ENCODE measurements at regions not wholly inside any gene's neighbourhood (a gene's known extent, or its start where the extent isn't known, plus 50 kb on each side); places are given as distances from the start of the nearest gene placed in this dataset.

GRCh38 chr12:3357950-3358525, 133.0 kb upstream of the PRMT8 start:
- Histone ChIP-seq H3K4me1 (ENCODE audit: insufficient read depth, low read length) (no peaks in the 10 kb centered on the region), H3K36me3 (ENCODE audit: insufficient read depth, low read length) (no peaks in the 10 kb centered on the region), H3K9me3 (ENCODE audit: low read length) (no peaks in the 10 kb centered on the region), H3K4me3 (ENCODE audit: low read depth in 1 of 2, low read length in 2 of 2) (no peak overlapping the region), H3K9ac (ENCODE audit: low read length) (no peak overlapping the region), H3K27ac (ENCODE audit: low read depth, low read length) (no peak overlapping the region), H3K27me3 (ENCODE audit: control insufficient read depth in 1 of 2, insufficient read depth in 2 of 2, low read length in 2 of 2) (peaks cover 3 to 13% of the 10 kb centered on the region in 2 donors)

- Histone ChIP-seq H3K9me3 (ENCODE audit: low read length) (no peaks in the 10 kb centered on the region), H3K27me3 (ENCODE audit: control insufficient read depth in 1 of 2, insufficient read depth in 2 of 2, low read length in 2 of 2) (peaks cover 6 to 16% of the 10 kb centered on the region in 2 donors), H3K36me3 (ENCODE audit: insufficient read depth, low read length) (no peaks in the 10 kb centered on the region), H3K4me3 (ENCODE audit: low read depth in 1 of 2, low read length in 2 of 2) (no peak overlapping the region), H3K27ac (ENCODE audit: low read depth, low read length) (no peak overlapping the region), H3K4me1 (ENCODE audit: insufficient read depth, low read length) (no peaks in the 10 kb centered on the region), H3K9ac (ENCODE audit: low read length) (no peak overlapping the region)
Measured at GRCh38 chr12:3359478-3359877, 131.5 kb upstream of the PRMT8 start.

- Histone ChIP-seq H3K9ac (ENCODE audit: low read length) (no peak overlapping the region), H3K36me3 (ENCODE audit: insufficient read depth, low read length) (no peaks in the 10 kb centered on the region), H3K27ac (ENCODE audit: low read depth, low read length) (no peak overlapping the region), H3K9me3 (ENCODE audit: low read length) (no peaks in the 10 kb centered on the region), H3K4me3 (ENCODE audit: low read depth in 1 of 2, low read length in 2 of 2) (no peak overlapping the region), H3K4me1 (ENCODE audit: insufficient read depth, low read length) (no peaks in the 10 kb centered on the region), H3K27me3 (ENCODE audit: control insufficient read depth in 1 of 2, insufficient read depth in 2 of 2, low read length in 2 of 2) (peaks cover 12 to 28% of the 10 kb centered on the region in 2 donors)
Measured at GRCh38 chr12:3361146-3361545, 129.9 kb upstream of the PRMT8 start.

GRCh38 chr12:3362737-3363136, 128.3 kb upstream of the PRMT8 start:
- Histone ChIP-seq H3K36me3 (ENCODE audit: insufficient read depth, low read length) (no peaks in the 10 kb centered on the region), H3K9me3 (ENCODE audit: low read length) (no peaks in the 10 kb centered on the region), H3K4me1 (ENCODE audit: insufficient read depth, low read length) (no peaks in the 10 kb centered on the region), H3K27me3 (ENCODE audit: control insufficient read depth in 1 of 2, insufficient read depth in 2 of 2, low read length in 2 of 2) (peaks cover 22 to 41% of the 10 kb centered on the region in 2 donors), H3K4me3 (ENCODE audit: low read depth in 1 of 2, low read length in 2 of 2) (no peak overlapping the region), H3K27ac (ENCODE audit: low read depth, low read length) (no peak overlapping the region), H3K9ac (ENCODE audit: low read length) (no peak overlapping the region)

- H3K9ac ChIP-seq (ENCODE audit: low read length) = no peak overlapping the region
- H3K36me3 ChIP-seq (ENCODE audit: insufficient read depth, low read length) = no peaks in the 10 kb centered on the region
- H3K27me3 ChIP-seq (ENCODE audit: control insufficient read depth in 1 of 2, insufficient read depth in 2 of 2, low read length in 2 of 2) = peaks cover 22 to 42% of the 10 kb centered on the region in 2 donors
- no peak overlapping the region for H3K27ac ChIP-seq (ENCODE audit: low read depth, low read length)
- H3K9me3 ChIP-seq (ENCODE audit: low read length) = no peaks in the 10 kb centered on the region
- H3K4me3 ChIP-seq (ENCODE audit: low read depth in 1 of 2, low read length in 2 of 2) = no peak overlapping the region
- H3K4me1 ChIP-seq (ENCODE audit: insufficient read depth, low read length) = no peaks in the 10 kb centered on the region
Measured at GRCh38 chr12:3363608-3364007, 127.4 kb upstream of the PRMT8 start.

GRCh38 chr12:3364226-3364625, 126.8 kb upstream of the PRMT8 start:
- no peaks in the 10 kb centered on the region for H3K36me3 ChIP-seq (ENCODE audit: insufficient read depth, low read length)
- peaks cover 22 to 42% of the 10 kb centered on the region in 2 donors for H3K27me3 ChIP-seq (ENCODE audit: control insufficient read depth in 1 of 2, insufficient read depth in 2 of 2, low read length in 2 of 2)
- H3K4me1 ChIP-seq (ENCODE audit: insufficient read depth, low read length) = no peaks in the 10 kb centered on the region
- H3K9ac ChIP-seq (ENCODE audit: low read length) = no peak overlapping the region
- H3K9me3 ChIP-seq (ENCODE audit: low read length) = no peaks in the 10 kb centered on the region
- H3K4me3 ChIP-seq (ENCODE audit: low read depth in 1 of 2, low read length in 2 of 2) = no peak overlapping the region
- no peak overlapping the region for H3K27ac ChIP-seq (ENCODE audit: low read depth, low read length)

GRCh38 chr12:3364661-3365462, 126.1 kb upstream of the PRMT8 start:
- Histone ChIP-seq H3K36me3 (ENCODE audit: insufficient read depth, low read length) (no peaks in the 10 kb centered on the region), H3K9ac (ENCODE audit: low read length) (no peak overlapping the region), H3K9me3 (ENCODE audit: low read length) (no peaks in the 10 kb centered on the region), H3K27me3 (ENCODE audit: control insufficient read depth in 1 of 2, insufficient read depth in 2 of 2, low read length in 2 of 2) (peaks cover 22 to 42% of the 10 kb centered on the region in 2 donors), H3K27ac (ENCODE audit: low read depth, low read length) (no peak overlapping the region), H3K4me1 (ENCODE audit: insufficient read depth, low read length) (no peaks in the 10 kb centered on the region), H3K4me3 (ENCODE audit: low read depth in 1 of 2, low read length in 2 of 2) (no peak overlapping the region)

- Histone ChIP-seq H3K27ac (ENCODE audit: low read depth, low read length) (no peak overlapping the region), H3K9ac (ENCODE audit: low read length) (no peak overlapping the region), H3K27me3 (ENCODE audit: control insufficient read depth in 1 of 2, insufficient read depth in 2 of 2, low read length in 2 of 2) (peaks cover 22 to 42% of the 10 kb centered on the region in 2 donors), H3K4me1 (ENCODE audit: insufficient read depth, low read length) (no peaks in the 10 kb centered on the region), H3K36me3 (ENCODE audit: insufficient read depth, low read length) (no peaks in the 10 kb centered on the region), H3K4me3 (ENCODE audit: low read depth in 1 of 2, low read length in 2 of 2) (no peak overlapping the region), H3K9me3 (ENCODE audit: low read length) (no peaks in the 10 kb centered on the region)
Measured at GRCh38 chr12:3365463-3366411, 125.3 kb upstream of the PRMT8 start.

- Histone ChIP-seq H3K4me3 (ENCODE audit: low read depth in 1 of 2, low read length in 2 of 2) (no peak overlapping the region), H3K27me3 (ENCODE audit: control insufficient read depth in 1 of 2, insufficient read depth in 2 of 2, low read length in 2 of 2) (peaks cover 22 to 37% of the 10 kb centered on the region in 2 donors), H3K36me3 (ENCODE audit: insufficient read depth, low read length) (no peaks in the 10 kb centered on the region), H3K27ac (ENCODE audit: low read depth, low read length) (no peak overlapping the region), H3K9me3 (ENCODE audit: low read length) (no peaks in the 10 kb centered on the region), H3K9ac (ENCODE audit: low read length) (no peak overlapping the region), H3K4me1 (ENCODE audit: insufficient read depth, low read length) (no peaks in the 10 kb centered on the region)
Measured at GRCh38 chr12:3366451-3367110, 124.4 kb upstream of the PRMT8 start.

GRCh38 chr12:3367750-3368444, 123.1 kb upstream of the PRMT8 start:
- no peak overlapping the region for H3K27ac ChIP-seq (ENCODE audit: low read depth, low read length)
- H3K9me3 ChIP-seq (ENCODE audit: low read length) = no peaks in the 10 kb centered on the region
- H3K9ac ChIP-seq (ENCODE audit: low read length) = no peak overlapping the region
- H3K4me1 ChIP-seq (ENCODE audit: insufficient read depth, low read length) = no peaks in the 10 kb centered on the region
- H3K36me3 ChIP-seq (ENCODE audit: insufficient read depth, low read length) = no peaks in the 10 kb centered on the region
- H3K4me3 ChIP-seq (ENCODE audit: low read depth in 1 of 2, low read length in 2 of 2) = no peak overlapping the region
- peaks cover 22 to 32% of the 10 kb centered on the region in 2 donors for H3K27me3 ChIP-seq (ENCODE audit: control insufficient read depth in 1 of 2, insufficient read depth in 2 of 2, low read length in 2 of 2)

Measured in muscle layer of colon (tissue), 2 donors.